ENCODE measurements at regions not wholly inside any gene's neighbourhood (a gene's known extent, or its start where the extent isn't known, plus 50 kb on each side); places are given as distances from the start of the nearest gene placed in this dataset.

DNA sequence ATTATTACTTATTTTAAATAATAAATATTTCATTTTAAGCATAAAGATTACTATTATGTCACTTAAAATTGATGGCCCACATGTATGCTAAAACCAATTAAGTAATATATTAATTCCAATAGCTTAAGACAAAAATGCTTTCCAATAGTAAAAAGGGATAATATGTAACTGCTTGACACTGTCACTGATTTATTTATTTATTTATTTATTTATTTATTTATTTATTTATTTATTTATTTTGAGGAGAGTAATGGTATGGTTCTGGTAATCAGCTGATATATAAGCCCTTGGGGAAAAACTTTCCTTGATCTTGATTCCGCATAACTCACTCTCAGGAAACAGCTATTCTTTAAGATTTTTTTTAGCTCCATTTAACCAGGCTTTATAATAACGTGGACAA is 903.0 kb upstream of the ATXN8OS start:
- TF ChIP-seq, protein P1, sequence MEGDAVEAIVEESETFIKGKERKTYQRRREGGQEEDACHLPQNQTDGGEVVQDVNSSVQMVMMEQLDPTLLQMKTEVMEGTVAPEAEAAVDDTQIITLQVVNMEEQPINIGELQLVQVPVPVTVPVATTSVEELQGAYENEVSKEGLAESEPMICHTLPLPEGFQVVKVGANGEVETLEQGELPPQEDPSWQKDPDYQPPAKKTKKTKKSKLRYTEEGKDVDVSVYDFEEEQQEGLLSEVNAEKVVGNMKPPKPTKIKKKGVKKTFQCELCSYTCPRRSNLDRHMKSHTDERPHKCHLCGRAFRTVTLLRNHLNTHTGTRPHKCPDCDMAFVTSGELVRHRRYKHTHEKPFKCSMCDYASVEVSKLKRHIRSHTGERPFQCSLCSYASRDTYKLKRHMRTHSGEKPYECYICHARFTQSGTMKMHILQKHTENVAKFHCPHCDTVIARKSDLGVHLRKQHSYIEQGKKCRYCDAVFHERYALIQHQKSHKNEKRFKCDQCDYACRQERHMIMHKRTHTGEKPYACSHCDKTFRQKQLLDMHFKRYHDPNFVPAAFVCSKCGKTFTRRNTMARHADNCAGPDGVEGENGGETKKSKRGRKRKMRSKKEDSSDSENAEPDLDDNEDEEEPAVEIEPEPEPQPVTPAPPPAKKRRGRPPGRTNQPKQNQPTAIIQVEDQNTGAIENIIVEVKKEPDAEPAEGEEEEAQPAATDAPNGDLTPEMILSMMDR (conservative IDR thresholded peaks at IDR 0.05; ENCODE audit: low read depth, low read length), result no peak
- TF ChIP-seq EZH2 (IDR thresholded peaks at IDR 0.05; ENCODE audit: borderline replicate concordance, low read depth, low read length, poor library complexity, severe bottlenecking), result no peak

Data from A673 (cell line).